ENCODE measurements at regions not wholly inside any gene's neighbourhood (a gene's known extent, or its start where the extent isn't known, plus 50 kb on each side); places are given as distances from the start of the nearest gene placed in this dataset.

DNA sequence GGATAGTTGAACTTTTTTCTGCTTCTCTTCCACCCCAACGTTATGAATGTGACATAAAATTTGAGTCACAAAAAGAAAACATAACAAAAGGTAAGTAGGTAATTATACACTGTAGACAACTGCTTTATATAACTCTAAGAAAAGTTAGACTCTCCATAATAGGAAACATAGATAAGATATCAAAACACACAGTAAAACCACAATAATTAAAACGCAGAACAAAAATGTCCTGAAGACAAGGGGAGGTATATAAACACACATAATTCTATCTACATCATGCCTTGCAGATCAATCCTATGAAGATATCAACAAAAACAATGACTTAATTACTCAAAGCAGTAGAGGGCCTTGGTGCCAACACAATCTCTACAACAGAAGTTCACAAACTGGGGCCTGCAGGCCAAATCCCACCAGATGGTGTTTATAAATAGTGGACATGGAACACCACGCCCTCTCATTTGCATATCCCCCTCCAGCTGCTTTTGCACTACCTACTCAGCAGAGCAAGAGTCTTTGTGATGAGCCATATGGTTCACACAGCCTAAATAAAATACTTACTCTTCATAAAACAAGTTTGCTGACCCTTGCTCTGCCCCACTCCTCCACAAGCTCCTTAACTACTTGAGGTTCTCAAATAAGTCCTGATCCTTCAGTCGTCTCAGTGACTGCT, 254.7 kb downstream of the KLF12 start:
- peak; percentile 87 for DNase-seq

GRCh38 chr13:73877399-73877798, 256.8 kb downstream of the KLF12 start:
- no peak for DNase-seq

GRCh38 chr13:73876323-73876722, 257.9 kb downstream of the KLF12 start:
- no peak for DNase-seq

DNA sequence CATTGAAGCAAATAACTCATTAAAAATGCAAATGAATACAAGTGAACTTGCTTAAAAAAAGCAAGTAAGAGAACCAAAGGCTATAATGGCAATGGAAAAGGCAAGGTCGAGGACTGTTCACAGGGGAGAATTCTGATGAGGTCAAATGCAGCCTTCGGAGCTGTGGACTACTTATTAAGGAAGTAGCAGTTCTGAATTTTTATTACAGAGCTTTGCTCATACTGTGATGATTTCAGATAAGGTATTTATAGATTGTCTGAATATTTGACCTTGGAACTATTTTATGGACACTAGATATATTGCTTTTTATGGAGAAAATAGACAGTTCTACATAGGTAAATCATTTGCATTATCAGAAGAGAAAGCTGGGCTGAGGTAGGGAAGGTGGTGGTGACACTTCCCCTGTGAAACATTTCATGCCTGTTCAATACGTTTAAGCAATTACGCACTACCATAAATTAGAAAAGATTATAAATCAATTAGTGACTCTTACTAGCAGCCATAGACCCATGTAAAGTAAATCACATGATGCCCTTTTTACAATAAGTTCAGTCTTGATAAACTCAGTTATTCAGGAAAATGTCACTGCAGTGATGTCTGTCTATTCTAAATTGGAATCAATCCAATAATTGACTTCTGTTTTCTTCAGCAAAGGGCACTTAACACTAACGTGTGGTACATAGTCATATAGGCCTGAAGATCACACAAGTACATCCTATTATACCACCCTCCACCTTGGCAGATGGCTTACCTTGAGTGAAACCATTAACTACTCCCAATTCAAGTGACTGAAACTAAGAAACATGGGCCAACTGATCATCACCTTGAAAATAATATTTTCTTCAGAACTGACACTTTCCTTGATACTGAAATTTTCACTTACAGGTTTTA, 260.0 kb downstream of the KLF12 start:
- no peak for DNase-seq

DNA sequence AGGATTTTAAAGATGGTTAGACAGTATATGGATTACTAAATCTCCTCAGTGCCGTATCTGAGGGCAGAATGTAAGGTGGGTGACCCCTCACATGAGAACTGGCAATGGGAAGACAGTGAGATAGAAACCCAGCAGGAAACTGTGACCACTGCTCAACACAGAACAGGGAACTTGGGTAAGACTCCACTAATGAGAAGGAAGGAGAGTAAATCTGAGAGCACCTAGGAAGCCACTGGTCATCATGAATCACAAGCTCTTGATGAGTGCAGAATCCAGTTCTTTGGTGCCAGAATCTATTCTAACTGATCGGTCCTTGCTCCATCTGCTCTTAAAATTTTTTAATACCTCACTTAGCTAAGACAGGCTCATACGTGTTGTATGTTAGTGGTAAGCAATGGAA, 261.8 kb downstream of the KLF12 start:
- DNase-seq: no peak

- no peak for DNase-seq
Observed at GRCh38 chr13:73870970-73871935, 263.0 kb downstream of the KLF12 start.

DNA sequence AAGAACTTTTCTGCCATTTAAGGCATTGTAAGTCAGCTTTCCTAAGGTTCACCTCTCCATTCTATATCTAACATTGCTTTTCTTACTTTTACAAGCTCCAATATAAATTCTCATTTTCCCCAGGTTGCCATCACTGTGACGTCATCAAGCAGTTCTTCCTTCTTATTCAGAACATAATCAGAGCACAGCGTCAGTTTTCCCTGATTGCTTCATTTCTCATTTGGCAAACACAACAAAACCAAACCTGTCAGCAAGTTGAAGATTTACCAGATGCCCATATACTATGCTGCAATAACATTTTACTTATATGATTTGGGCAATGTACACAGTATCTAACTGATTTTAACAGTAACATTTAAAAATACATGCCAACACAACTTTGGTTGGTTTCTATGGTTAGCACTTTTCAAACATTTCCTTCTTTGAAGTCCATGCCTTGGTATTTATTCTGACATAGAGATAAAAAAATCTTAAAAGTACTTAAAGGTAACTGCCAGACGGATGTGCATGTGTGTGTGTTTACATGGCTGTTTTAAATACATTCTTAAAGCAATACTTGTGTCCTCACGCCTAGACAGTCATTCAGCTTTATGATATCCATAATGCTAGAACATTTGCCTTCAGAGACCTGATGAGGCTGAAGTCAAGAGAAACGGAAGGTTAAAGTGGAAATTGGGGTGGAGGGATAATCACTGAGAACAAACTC, 264.0 kb downstream of the KLF12 start:
- no peak for DNase-seq

- DNase-seq: no peak
Observed at GRCh38 chr13:73865027-73865426, 269.2 kb downstream of the KLF12 start.

DNA sequence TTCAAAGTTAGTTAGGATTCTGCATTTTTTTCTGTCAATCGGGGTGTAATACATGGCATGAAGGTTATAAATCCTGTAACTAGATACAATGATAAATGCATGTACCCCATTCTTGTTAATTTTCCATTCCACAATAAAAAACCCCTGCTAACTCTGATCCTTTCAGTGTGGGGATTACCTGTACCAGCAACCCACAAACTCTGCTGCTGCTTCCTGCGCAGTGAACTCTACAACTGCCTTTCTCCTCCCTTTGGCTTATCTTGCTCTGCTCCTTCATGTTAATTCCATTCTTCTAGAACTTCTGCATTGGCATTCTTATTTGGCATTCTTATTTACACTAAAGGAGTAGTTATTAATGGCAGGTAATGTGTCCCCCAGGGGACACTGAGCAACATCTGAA, 273.1 kb downstream of the KLF12 start:
- no peak for DNase-seq

DNA sequence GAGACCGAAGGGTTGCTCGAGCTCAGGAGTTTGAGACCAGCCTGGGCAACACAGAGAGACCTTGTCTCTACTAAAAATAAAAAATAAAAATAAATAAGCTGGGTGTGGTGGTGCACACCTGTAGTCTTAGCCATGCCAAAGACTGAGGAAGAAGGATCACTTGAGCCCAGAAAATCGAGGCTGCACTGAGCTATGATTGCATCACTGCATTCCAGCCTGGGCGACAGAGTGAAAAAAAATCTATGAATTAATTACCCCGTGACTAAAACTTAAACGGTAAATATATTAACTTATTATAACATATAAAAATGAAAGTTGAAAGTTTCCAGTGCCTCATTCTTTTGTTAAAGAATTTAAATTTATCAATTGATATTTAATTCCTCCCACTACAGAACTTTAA, 273.7 kb downstream of the KLF12 start:
- no peak for DNase-seq

GRCh38 chr13:73859841-73860240, 274.4 kb downstream of the KLF12 start:
- DNase-seq: no peak

GRCh38 chr13:73857106-73857505, 277.1 kb downstream of the KLF12 start:
- DNase-seq: no peak

DNA sequence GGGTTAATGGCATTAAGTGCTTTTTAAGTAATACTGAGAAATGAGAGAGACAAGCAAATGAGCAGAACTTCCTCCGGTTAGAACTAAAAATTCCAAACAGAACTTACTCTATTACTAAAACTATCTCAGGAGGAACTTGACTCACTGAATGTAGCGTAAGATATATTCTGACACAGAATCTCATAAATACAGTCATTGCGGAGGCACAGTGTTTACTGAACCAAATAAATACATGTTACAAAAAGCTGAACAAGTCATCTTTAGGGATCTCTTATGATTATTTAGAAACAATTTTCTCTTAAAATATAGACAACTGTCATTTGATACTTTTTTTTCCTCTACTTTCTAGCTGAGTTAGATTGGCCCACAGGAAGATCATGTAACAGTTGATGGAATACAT, 283.1 kb downstream of the KLF12 start:
- no peak for DNase-seq

DNA sequence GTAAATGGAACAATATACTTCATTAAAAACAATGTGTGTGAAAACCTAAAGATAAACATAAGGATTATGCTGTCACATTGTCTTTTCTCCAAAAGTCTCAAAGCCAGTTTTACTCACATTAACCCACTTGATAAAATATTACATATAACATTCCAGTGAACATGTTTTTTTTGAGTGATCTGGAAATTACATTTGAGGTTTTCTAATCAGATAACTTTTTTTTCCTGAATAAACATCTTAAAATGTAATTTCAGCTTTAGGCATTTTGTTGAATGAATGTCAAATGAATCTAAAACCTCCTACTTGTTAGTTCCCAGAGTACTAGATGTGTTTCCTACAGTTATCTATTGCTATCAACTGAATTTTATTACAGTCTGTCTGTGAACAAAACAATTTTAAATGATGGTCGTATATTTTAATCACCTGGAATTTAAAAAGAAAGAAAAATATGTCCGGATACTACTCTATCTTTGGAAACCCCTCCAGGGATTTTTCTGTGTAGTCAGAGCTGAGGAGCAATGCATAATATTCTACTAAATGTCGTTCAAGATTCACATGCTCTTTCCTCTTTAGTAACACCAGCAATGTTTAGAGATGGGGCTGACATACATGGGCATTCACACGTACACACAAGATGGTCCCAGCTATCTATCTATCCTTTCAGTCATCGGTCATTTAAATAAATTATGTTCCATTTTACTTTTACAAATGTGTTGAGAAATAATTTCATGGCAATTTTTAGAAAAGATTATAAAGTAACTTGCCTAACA, 283.9 kb downstream of the KLF12 start:
- no peak for DNase-seq

GRCh38 chr13:73849292-73849691, 284.9 kb downstream of the KLF12 start:
- no peak for DNase-seq

DNA sequence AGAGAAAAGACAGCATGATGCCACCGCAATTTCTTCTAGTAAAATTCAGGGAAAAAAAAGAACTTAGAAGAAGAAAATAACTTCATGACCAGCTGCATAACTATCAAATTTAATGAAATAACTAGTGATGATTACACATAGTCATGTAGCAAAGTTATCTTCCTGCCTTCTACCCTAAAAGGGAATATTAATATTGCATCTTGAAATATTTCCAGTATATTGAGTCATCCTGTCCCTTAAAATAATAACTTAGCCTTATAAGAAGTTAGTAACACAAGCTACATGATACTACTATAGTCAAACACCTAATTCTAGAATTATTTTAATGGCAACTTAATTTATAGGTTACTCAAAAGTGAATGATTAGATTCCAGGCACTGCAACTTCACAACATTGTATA, 289.2 kb downstream of the KLF12 start:
- DNase-seq: no peak

GRCh38 chr13:73842626-73843025, 291.6 kb downstream of the KLF12 start:
- no peak for DNase-seq

DNA sequence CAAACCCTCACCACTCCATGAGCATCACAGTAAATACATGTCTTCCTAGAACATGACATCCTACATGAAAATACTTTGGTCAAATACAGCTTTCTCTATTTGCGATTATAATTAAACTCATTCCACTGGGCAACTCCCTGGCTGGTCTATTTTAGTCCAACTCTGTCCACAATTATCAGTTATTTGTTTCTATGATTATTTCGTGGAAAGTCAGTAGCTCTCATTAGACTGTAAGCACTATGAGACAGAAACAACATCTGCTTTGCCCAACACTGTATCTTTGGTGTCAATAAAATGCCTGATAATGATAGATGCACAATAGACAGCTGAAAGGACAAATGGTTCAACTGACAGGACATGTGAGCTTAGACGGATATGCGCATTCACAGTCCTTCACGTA, 292.0 kb downstream of the KLF12 start:
- DNase-seq: no peak

DNA sequence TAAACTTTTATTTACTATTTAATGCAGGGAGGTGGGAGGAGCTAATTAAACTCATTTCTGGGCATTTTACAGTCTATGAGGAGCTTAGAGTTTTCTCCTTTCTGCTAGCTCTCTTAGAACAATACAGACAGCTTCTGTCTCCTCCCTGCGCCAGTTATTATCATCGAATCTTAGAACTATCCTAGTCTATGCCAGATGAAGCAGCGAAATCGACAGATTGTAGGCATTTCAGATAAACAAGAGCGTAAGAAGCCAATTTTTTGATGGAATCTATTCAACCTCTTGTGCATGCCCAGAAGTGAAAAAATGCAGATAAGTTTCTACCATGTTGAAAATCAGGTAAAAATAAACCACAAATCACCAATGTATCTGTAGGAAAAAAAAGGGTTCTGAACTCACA, 297.1 kb downstream of the KLF12 start:
- DNase-seq: no peak

DNA sequence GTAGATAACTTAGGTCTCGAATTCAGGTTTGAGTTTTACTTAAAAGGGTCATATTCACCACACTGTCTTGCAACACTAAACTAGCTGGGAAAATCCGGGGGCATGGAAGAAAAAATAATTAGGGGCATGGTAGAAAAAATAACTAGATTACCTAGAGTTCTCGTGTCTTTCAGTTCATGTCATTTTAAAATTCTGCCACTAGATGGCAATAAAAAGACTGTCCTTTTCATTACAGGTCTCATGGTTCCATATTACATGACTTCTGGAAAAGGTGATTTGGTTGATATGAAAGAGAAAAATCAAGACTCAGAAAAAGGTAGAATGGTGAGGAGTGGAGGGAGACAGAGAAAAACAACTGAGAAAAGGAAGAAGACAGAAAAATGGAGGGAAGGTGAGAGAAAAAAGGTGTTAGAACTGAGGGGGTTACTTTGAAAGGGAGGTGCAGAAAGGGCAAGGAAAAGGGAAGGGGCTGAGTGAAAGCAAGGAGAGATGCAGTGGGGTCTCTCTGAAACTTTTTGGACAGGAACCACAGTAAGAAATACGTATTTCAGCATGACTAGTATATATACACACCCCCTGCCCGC, 299.0 kb downstream of the KLF12 start:
- peak; percentile 7 for DNase-seq

GRCh38 chr13:73833325-73834070, 300.7 kb downstream of the KLF12 start:
- no peak for DNase-seq
